Keratinocyte (primary cell): ENCODE measurements at regions not wholly inside any gene's neighbourhood (a gene's known extent, or its start where the extent isn't known, plus 50 kb on each side); places are given as distances from the start of the nearest gene placed in this dataset.

Source experiments
- DNase-seq: peaks from one replicate; pipeline ENCODE4 v3.0.0-alpha.2; 2011; ENCODE audit warnings: low read depth, missing footprints, low spot score
- FAIRE-seq: peaks from 2 replicates; lab custom pipeline; 2011; peaks lifted over from hg19 to GRCh38; lab: Jason Lieb, UNC
- H2AFZ ChIP-seq: 2 replicates; pipeline ENCODE4 v1.6.0; 2012; ENCODE audit warnings: low read length, control low read depth, inconsistent platforms; ENCODE audit not compliant: control insufficient read depth
- H3K27ac ChIP-seq: 2 replicates; pipeline ENCODE4 v1.5.1; 2011; ENCODE audit warnings: low read length; ENCODE audit not compliant: control insufficient read depth, insufficient read depth
- H3K27me3 ChIP-seq: 3 replicates; pipeline ENCODE4 v1.6.0; 2011; ENCODE audit warnings: low read length; ENCODE audit not compliant: control insufficient read depth, insufficient read depth; ENCODE audit errors: extremely low read depth
- H3K36me3 ChIP-seq, 2 experiments: 2 replicates in 1 of 2; 3 replicates in 1 of 2; pipeline ENCODE4 v1.5.1; 2011; ENCODE audit warnings: low read length in 2 of 2, mild to moderate bottlenecking in 1 of 2; ENCODE audit not compliant: control insufficient read depth in 2 of 2, insufficient read depth in 2 of 2; ENCODE audit errors: extremely low read depth in 1 of 2
- H3K4me1 ChIP-seq: 3 replicates; pipeline ENCODE4 v1.5.1; 2011; ENCODE audit warnings: low read length; ENCODE audit not compliant: control insufficient read depth, insufficient read depth; ENCODE audit errors: extremely low read depth
- H3K4me2 ChIP-seq: 3 replicates; pipeline ENCODE4 v1.6.0; 2011; ENCODE audit warnings: low read depth, low read length; ENCODE audit not compliant: control insufficient read depth, insufficient read depth; ENCODE audit errors: extremely low read depth
- H3K4me3 ChIP-seq, 3 experiments: fragments of 200-600 bp in 1 of 3; sonication (generic) in 1 of 3; 2 replicates in 2 of 3; 3 replicates in 1 of 3; pipeline ENCODE4 v1.5.1; 2011 to 2016; ENCODE audit warnings: low read length in 3 of 3, mild to moderate bottlenecking in 3 of 3, control low read depth in 2 of 3, inconsistent platforms in 1 of 3, low read depth in 1 of 3, mixed read lengths in 1 of 3, mixed run types in 1 of 3, moderate library complexity in 1 of 3; ENCODE audit not compliant: control insufficient read depth in 2 of 3, insufficient read depth in 2 of 3; ENCODE audit errors: extremely low read depth in 1 of 3
- H3K79me2 ChIP-seq: 2 replicates; pipeline ENCODE4 v1.6.0; 2012; ENCODE audit warnings: low read length; ENCODE audit not compliant: control insufficient read depth, insufficient read depth
- H3K9ac ChIP-seq: 3 replicates; pipeline ENCODE4 v1.6.0; 2011; ENCODE audit warnings: low read length; ENCODE audit not compliant: control insufficient read depth, insufficient read depth; ENCODE audit errors: extremely low read depth
- H3K9me1 ChIP-seq: 3 replicates; pipeline ENCODE4 v1.6.0; 2011; ENCODE audit warnings: low read length; ENCODE audit not compliant: control insufficient read depth, insufficient read depth; ENCODE audit errors: extremely low read depth
- H3K9me3 ChIP-seq: 2 replicates; pipeline ENCODE4 v1.5.1; 2012; ENCODE audit warnings: low read depth, low read length; ENCODE audit not compliant: control insufficient read depth
- H4K20me1 ChIP-seq: 3 replicates; pipeline ENCODE4 v1.6.0; 2011; ENCODE audit warnings: low read length; ENCODE audit not compliant: control insufficient read depth, insufficient read depth; ENCODE audit errors: extremely low read depth
- CTCF ChIP-seq, 3 experiments: IDR thresholded peaks in 1 of 3; conservative IDR thresholded peaks in 1 of 3; optimal IDR thresholded peaks in 1 of 3; 2 replicates in 2 of 3; 3 replicates in 1 of 3; pipeline versions ENCODE3 to v1.5.1; 2011; ENCODE audit warnings: low read length in 3 of 3, mild to moderate bottlenecking in 3 of 3, moderate library complexity in 2 of 3, control low read depth in 1 of 3, inconsistent platforms in 1 of 3; ENCODE audit not compliant: insufficient read depth in 2 of 3; ENCODE audit errors: extremely low read depth in 1 of 3
- EZH2 ChIP-seq: IDR thresholded peaks from one replicate; pipeline ENCODE4 v1.6.1; 2012; ENCODE audit warnings: inconsistent platforms, mild to moderate bottlenecking, low read length, moderate library complexity
- dilution Hi-C: fragments of 300-500 bp; cut with MboI; formaldehyde crosslinking; loops from one replicate; pipeline ENCODE4 v1.7.0; 2020; ENCODE audit warnings: low sequenced_read_pairs; ENCODE audit not compliant: extremely low pct_ligation_motif_present

GRCh38 chr6:146868671-146869209 lies 270.0 kb downstream of the ADGB start:
- Histone ChIP-seq H3K4me1 (no peaks in the 10 kb centered on the region), H3K27me3 (no peaks in the 10 kb centered on the region), H3K9me1 (no peaks in the 10 kb centered on the region), H2AFZ (no peak overlapping the region), H3K27ac (no peak overlapping the region), H3K4me2 (no peak overlapping the region), H4K20me1 (no peaks in the 10 kb centered on the region), H3K4me3 (no peak overlapping the region), H3K9ac (no peak overlapping the region), H3K36me3 (no peaks in the 10 kb centered on the region), H3K79me2 (no peaks in the 10 kb centered on the region), H3K9me3 (no peaks in the 10 kb centered on the region)
- no peak for DNase-seq
- no peak for TF ChIP-seq CTCF (optimal IDR thresholded peaks at IDR 0.05 in 1 of 3, IDR thresholded peaks at IDR 0.05 in 1 of 3, conservative IDR thresholded peaks at IDR 0.05 in 1 of 3; ENCODE audit: extremely low read depth in 1 of 3, insufficient read depth in 2 of 3, low read length in 3 of 3)
- TF ChIP-seq EZH2 = no peak
- FAIRE-seq = no peak
- dilution Hi-C loops = no loop called here

GRCh38 chr6:146870760-146871159 lies 272.0 kb downstream of the ADGB start:
- Histone ChIP-seq H3K9me1 (no peaks in the 10 kb centered on the region), H3K4me1 (no peaks in the 10 kb centered on the region), H4K20me1 (no peaks in the 10 kb centered on the region), H3K36me3 (no peaks in the 10 kb centered on the region), H3K4me3 (no peak overlapping the region), H3K79me2 (no peaks in the 10 kb centered on the region), H3K4me2 (no peak overlapping the region), H2AFZ (no peak overlapping the region), H3K27me3 (no peaks in the 10 kb centered on the region), H3K9me3 (no peaks in the 10 kb centered on the region), H3K9ac (no peak overlapping the region), H3K27ac (no peak overlapping the region)
- DNase-seq = no peak
- no peak for TF ChIP-seq CTCF (optimal IDR thresholded peaks at IDR 0.05 in 1 of 3, IDR thresholded peaks at IDR 0.05 in 1 of 3, conservative IDR thresholded peaks at IDR 0.05 in 1 of 3; ENCODE audit: extremely low read depth in 1 of 3, insufficient read depth in 2 of 3, low read length in 3 of 3)
- no peak for TF ChIP-seq EZH2
- dilution Hi-C loops = no loop called here
- no peak for FAIRE-seq
